Nephron (organoid): ENCODE measurements at regions not wholly inside any gene's neighbourhood (a gene's known extent, or its start where the extent isn't known, plus 50 kb on each side); places are given as distances from the start of the nearest gene placed in this dataset.

Source experiments
- H3K27ac Mint-ChIP-seq, 3 experiments: 2 replicates each; pipeline ENCODE4 v1.8.0; 2020; ENCODE audit warnings: mixed read lengths in 3 of 3, mild to moderate bottlenecking in 2 of 3, moderate library complexity in 1 of 3
- H3K27me3 Mint-ChIP-seq: 2 replicates; pipeline ENCODE4 v1.8.0; 2021; ENCODE audit warnings: low read depth, mild to moderate bottlenecking, moderate library complexity, mixed read lengths
- H3K36me3 Mint-ChIP-seq: 2 replicates; pipeline ENCODE4 v1.8.0; 2020; ENCODE audit warnings: low read depth, mixed read lengths
- H3K4me1 Mint-ChIP-seq: 2 replicates; pipeline ENCODE4 v1.8.0; 2020; ENCODE audit warnings: mixed read lengths
- H3K4me3 Mint-ChIP-seq, 3 experiments: 2 replicates each; pipeline ENCODE4 v1.8.0; 2020; ENCODE audit warnings: mild to moderate bottlenecking in 3 of 3, mixed read lengths in 3 of 3, moderate library complexity in 2 of 3
- H3K9me3 Mint-ChIP-seq: 2 replicates; pipeline ENCODE4 v1.8.0; 2020; ENCODE audit warnings: mixed read lengths
- TF ChIP-seq, protein P1 (sequence below), 3 experiments: fragments of 200-600 bp; sonication (generic); IDR thresholded peaks; one replicate each; pipeline ENCODE4 v1.5.0; 2021; ENCODE audit warnings: antibody characterized with exemption in 3 of 3; ENCODE audit not compliant: unreplicated experiment in 3 of 3

DNA sequence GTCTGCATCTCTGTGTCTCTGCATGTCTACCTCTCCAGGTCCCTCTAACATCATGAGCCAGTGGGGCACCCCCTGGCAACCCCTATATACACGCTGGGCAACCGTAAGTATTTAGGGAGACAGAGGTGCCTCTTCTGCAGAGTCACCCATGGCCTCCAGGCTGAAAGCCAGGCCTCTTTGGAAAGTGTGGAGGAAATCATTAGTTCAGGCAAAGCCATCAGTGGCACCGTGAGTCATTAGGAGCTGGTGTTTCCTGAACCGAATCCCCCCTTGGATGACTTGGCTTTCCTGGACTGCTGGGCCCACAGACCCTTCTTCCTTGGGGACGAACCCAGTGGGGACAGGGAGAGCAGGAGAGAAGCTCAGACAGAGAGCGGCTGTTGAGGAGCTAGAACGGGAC is 174.8 kb downstream of the OLFM1 start:
- H3K27me3 Mint-ChIP-seq = peaks cover 14% of the 10 kb centered on the region
- H3K27ac Mint-ChIP-seq = no peak overlapping the region
- H3K36me3 Mint-ChIP-seq = no peaks in the 10 kb centered on the region
- no peaks in the 10 kb centered on the region for H3K9me3 Mint-ChIP-seq
- H3K4me1 Mint-ChIP-seq = no peaks in the 10 kb centered on the region
- TF ChIP-seq, protein P1, sequence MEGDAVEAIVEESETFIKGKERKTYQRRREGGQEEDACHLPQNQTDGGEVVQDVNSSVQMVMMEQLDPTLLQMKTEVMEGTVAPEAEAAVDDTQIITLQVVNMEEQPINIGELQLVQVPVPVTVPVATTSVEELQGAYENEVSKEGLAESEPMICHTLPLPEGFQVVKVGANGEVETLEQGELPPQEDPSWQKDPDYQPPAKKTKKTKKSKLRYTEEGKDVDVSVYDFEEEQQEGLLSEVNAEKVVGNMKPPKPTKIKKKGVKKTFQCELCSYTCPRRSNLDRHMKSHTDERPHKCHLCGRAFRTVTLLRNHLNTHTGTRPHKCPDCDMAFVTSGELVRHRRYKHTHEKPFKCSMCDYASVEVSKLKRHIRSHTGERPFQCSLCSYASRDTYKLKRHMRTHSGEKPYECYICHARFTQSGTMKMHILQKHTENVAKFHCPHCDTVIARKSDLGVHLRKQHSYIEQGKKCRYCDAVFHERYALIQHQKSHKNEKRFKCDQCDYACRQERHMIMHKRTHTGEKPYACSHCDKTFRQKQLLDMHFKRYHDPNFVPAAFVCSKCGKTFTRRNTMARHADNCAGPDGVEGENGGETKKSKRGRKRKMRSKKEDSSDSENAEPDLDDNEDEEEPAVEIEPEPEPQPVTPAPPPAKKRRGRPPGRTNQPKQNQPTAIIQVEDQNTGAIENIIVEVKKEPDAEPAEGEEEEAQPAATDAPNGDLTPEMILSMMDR (IDR thresholded peaks at IDR 0.05; ENCODE audit: unreplicated experiment in 3 of 3) = no peak
- H3K4me3 Mint-ChIP-seq = no peak overlapping the region

DNA sequence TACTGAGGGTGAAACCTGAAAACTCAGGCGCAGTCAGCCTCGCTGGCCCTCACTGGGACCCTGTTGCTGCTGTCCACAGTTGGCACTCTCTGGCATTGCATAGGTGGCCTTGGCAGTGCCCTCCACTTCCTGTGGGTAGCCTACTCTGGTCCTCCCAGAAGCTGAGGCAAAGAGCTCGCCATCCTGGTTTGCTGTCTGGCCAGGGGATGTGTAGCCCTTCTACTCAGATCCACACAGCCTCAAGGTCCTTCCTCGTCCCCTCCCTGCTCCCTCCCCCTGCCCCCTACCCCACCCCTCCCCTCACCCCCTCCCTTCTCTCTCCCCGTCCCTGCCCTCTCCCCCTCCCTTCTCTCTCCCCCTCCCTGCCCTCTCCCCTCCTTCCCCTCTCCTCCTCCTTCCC is 176.0 kb downstream of the OLFM1 start:
- no peaks in the 10 kb centered on the region for H3K36me3 Mint-ChIP-seq
- H3K27ac Mint-ChIP-seq = no peak overlapping the region

DNA sequence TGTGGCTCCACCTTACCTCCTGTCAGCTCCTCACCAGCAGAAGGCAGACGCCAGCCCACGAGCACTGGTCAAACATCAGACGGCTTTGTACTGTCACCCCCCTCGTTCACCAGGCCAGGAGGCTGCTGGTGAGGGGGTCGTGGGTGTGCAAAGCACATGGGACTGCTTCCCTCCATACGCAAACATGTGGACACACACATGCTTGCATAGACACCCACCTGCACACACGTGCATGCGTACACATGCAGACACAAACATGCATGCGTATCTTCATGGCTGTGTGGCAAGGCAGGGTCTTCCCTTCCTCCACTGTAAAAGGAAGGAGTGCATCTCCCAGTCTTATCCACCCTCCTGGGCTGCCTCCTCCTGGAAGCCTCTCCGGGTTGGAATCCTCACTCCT is 178.5 kb downstream of the OLFM1 start:
- Mint-ChIP-seq H3K36me3 (no peaks in the 10 kb centered on the region), H3K4me3 (no peak overlapping the region), H3K4me1 (peaks cover 6% of the 10 kb centered on the region), H3K27me3 (peaks cover 22% of the 10 kb centered on the region), H3K27ac (no peak overlapping the region), H3K9me3 (no peaks in the 10 kb centered on the region)
- TF ChIP-seq, protein P1 (IDR thresholded peaks at IDR 0.05; ENCODE audit: unreplicated experiment in 3 of 3) = no peak

More for the DNA sequence above, 176.0 kb downstream of the OLFM1 start:
- no peak overlapping the region for H3K4me3 Mint-ChIP-seq
- H3K27me3 Mint-ChIP-seq = peaks cover 11% of the 10 kb centered on the region
- no peaks in the 10 kb centered on the region for H3K9me3 Mint-ChIP-seq
- H3K4me1 Mint-ChIP-seq = no peaks in the 10 kb centered on the region
- TF ChIP-seq, protein P1 (IDR thresholded peaks at IDR 0.05; ENCODE audit: unreplicated experiment in 3 of 3) = no peak

DNA sequence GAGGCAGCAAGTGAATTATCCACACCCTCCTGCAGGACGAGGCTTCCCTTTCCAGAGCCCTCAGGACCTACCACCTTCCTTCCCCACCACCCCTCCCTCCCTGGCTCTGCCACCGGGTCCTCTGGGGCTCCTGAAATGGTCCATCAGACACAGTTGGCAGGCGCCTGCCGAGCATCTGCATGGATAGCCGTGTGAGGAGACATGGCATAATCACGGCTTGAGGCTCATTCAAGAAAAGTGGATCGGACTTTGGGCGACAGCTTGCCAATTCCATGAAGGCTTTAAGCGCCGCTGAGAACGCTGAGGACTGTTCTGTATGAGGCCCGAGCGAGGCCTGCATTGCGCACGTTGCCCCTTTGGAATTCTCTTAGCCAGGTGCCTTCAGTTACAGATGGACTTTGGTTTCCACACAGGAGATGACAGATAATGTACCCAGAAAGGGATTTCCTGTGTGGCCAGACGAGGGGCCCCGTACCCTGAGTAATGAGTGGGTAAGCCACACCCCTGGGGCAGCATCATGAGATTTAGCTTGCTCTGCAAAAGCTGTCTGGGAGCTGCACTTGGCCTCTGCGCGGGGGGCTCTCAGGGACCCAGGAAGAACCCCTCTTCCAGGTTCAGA is 179.8 kb downstream of the OLFM1 start:
- Mint-ChIP-seq H3K36me3 (no peaks in the 10 kb centered on the region), H3K27ac (no peak overlapping the region), H3K9me3 (no peaks in the 10 kb centered on the region), H3K4me1 (peaks cover 13% of the 10 kb centered on the region), H3K4me3 (no peak overlapping the region), H3K27me3 (peaks cover 33% of the 10 kb centered on the region)
- TF ChIP-seq, protein P1 (IDR thresholded peaks at IDR 0.05; ENCODE audit: unreplicated experiment in 3 of 3) = no peak

DNA sequence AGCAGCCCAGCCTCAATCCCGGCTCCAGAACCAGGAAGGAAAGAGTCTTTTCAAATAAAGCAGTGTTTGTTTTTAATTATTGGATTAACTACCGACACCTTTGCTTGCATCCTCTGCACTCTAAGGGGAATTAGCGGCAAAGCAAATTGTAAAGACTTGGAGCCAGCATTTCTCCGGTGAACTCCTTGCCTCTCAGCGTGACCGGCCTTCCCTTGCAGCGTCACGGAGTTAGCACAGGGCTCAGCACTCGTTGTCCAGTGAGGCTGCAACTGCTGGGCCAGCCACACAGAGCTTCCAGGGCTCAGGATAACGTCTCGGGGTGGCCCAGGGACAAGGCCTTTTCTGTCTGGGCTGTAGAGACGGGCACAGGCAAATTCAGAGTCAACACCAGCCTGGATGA is 180.6 kb downstream of the OLFM1 start:
- Mint-ChIP-seq H3K4me3 (no peak overlapping the region), H3K9me3 (no peaks in the 10 kb centered on the region), H3K27ac (no peak overlapping the region), H3K4me1 (peaks cover 16% of the 10 kb centered on the region), H3K36me3 (no peaks in the 10 kb centered on the region), H3K27me3 (peaks cover 30% of the 10 kb centered on the region)
- TF ChIP-seq, protein P1 (IDR thresholded peaks at IDR 0.05; ENCODE audit: unreplicated experiment in 3 of 3) = no peak

DNA sequence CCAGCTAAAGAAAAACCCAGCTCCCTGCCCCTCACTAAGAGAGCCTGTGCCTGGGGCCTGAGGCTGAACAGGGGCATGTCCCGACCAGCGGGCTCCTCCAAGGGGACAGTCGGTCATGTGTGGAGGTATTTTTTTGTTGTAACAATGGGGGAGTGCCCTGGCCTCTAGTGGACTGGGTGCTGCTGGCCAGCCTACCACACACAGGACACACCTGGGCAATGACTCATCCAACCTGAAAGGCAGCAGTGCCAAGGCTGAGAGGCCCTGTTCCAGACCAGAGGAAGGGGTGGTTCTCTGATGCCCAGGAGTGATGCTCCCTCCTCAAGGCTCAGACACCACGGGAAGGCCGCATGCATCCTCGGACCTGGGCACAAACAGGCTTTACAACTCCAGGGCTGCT is 181.5 kb downstream of the OLFM1 start:
- no peak overlapping the region for H3K4me3 Mint-ChIP-seq
- peaks cover 17% of the 10 kb centered on the region for H3K4me1 Mint-ChIP-seq
- TF ChIP-seq, protein P1 (IDR thresholded peaks at IDR 0.05; ENCODE audit: unreplicated experiment in 3 of 3) = no peak
- no peaks in the 10 kb centered on the region for H3K36me3 Mint-ChIP-seq
- no peaks in the 10 kb centered on the region for H3K9me3 Mint-ChIP-seq
- peaks cover 30% of the 10 kb centered on the region for H3K27me3 Mint-ChIP-seq
- H3K27ac Mint-ChIP-seq = no peak overlapping the region
